Calu3 (cell line): ENCODE measurements at regions not wholly inside any gene's neighbourhood (a gene's known extent, or its start where the extent isn't known, plus 50 kb on each side); places are given as distances from the start of the nearest gene placed in this dataset.

Experiments used
- BruUV-seq: library from RNA; stranded (reverse); fragments of 400-500 nt; replicated peaks from 2 replicates; lab custom pipeline; 2021; lab: Mats Ljungman, UMichigan
- CTCF ChIA-PET: fragments of 300-600 bp; sonication (Branson Sonifier 250); formaldehyde crosslinking; loops from one replicate; lab custom pipeline; 2022; ENCODE audit warnings: antibody characterized with exemption; lab: Charles Lee
- DNase-seq: peaks from one replicate; pipeline ENCODE4 v3.0.0; 2022
- H3K27ac Mint-ChIP-seq: one replicate; pipeline ENCODE4 v1.8.0; 2022; ENCODE audit warnings: mixed read lengths; ENCODE audit not compliant: unreplicated experiment
- H3K27me3 Mint-ChIP-seq: one replicate; pipeline ENCODE4 v1.8.0; 2022; ENCODE audit warnings: mixed read lengths; ENCODE audit not compliant: unreplicated experiment
- H3K36me3 Mint-ChIP-seq: one replicate; pipeline ENCODE4 v1.8.0; 2022; ENCODE audit warnings: mild to moderate bottlenecking, moderate library complexity, mixed read lengths; ENCODE audit not compliant: insufficient read depth, unreplicated experiment
- H3K4me1 Mint-ChIP-seq: one replicate; pipeline ENCODE4 v1.8.0; 2022; ENCODE audit warnings: mild to moderate bottlenecking, low read depth, mixed read lengths; ENCODE audit not compliant: unreplicated experiment
- H3K4me3 Mint-ChIP-seq: one replicate; pipeline ENCODE4 v1.8.0; 2022; ENCODE audit warnings: mild to moderate bottlenecking, low read depth, moderate library complexity, mixed read lengths; ENCODE audit not compliant: unreplicated experiment
- H3K9me3 Mint-ChIP-seq: one replicate; pipeline ENCODE4 v1.8.0; 2022; ENCODE audit warnings: low read depth, mixed read lengths; ENCODE audit not compliant: unreplicated experiment
- CTCF ChIP-seq: fragments of 200-600 bp; IDR thresholded peaks from one replicate; pipeline ENCODE4 v1.8.0; 2022; ENCODE audit warnings: antibody characterized with exemption; ENCODE audit not compliant: unreplicated experiment
- intact Hi-C: fragments of 100-400 bp; cut with micrococcal nuclease; formaldehyde crosslinking; loops from one replicate; pipeline ENCODE4 v1.10.0; 2022; ENCODE audit not compliant: unreplicated experiment

GRCh38 chr3:147925272-147925671, 516.1 kb downstream of the ZIC1 start:
- DNase-seq, result no peak
- no peak overlapping the region for H3K4me3 Mint-ChIP-seq
- BruUV-seq, result no TSS peak
- no peak for TF ChIP-seq CTCF
- CTCF ChIA-PET, result interaction anchor here (0.7 to 1.2 kb wide), 2 partner anchors 21 to 1656 kb away, joined by 4 read pairs; no protein-coding TSS in a partner anchor
- no peaks in the 10 kb centered on the region for H3K9me3 Mint-ChIP-seq
- intact Hi-C loops, result no loop called here
- H3K4me1 Mint-ChIP-seq, result peaks cover 5% of the 10 kb centered on the region
- H3K27me3 Mint-ChIP-seq, result no peaks in the 10 kb centered on the region
- H3K27ac Mint-ChIP-seq, result no peak overlapping the region
- H3K36me3 Mint-ChIP-seq, result no peaks in the 10 kb centered on the region

DNA sequence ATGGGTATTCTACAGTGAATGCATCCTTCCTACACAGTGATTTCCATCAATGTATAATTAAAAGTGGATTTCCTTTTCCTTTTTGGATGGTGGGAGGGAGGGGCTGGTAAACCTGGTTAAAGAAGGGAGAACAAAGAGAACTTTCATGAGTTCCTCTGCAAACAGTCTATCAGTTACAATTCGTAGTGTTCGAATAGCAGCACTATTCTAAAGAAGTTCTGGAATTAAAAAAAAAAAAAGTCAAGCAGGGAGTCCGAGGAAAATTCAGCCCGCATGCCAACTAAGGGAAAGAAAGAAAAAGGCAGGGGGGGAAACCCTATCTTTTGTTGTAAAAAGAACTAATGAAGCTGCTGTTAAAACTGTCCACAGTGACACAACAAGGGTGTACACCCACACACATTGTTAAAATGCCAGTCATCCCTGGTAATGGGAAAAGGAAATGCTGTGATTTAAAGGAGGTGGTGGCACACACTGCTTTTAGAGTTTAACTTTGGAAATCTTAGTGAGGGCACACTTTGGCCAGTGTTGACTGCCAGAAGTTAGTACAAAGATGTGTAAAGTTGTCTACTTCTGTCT, 521.2 kb downstream of the ZIC1 start:
- H3K4me1 Mint-ChIP-seq, result peaks cover 12% of the 10 kb centered on the region
- CTCF ChIA-PET, result interaction anchor here (0.5 to 1.0 kb wide), 3 partner anchors 16 to 166 kb away, joined by 4 to 10 read pairs (median 6); no protein-coding TSS in a partner anchor
- intact Hi-C loops, result no loop called here
- TF ChIP-seq CTCF, result no peak
- no TSS peak for BruUV-seq
- no peaks in the 10 kb centered on the region for H3K36me3 Mint-ChIP-seq
- peak overlapping the region; percentile 95 for H3K27ac Mint-ChIP-seq
- DNase-seq, result peak; percentile 29
- H3K27me3 Mint-ChIP-seq, result no peaks in the 10 kb centered on the region
- H3K9me3 Mint-ChIP-seq, result no peaks in the 10 kb centered on the region
- peak overlapping the region; percentile 62 for H3K4me3 Mint-ChIP-seq

DNA sequence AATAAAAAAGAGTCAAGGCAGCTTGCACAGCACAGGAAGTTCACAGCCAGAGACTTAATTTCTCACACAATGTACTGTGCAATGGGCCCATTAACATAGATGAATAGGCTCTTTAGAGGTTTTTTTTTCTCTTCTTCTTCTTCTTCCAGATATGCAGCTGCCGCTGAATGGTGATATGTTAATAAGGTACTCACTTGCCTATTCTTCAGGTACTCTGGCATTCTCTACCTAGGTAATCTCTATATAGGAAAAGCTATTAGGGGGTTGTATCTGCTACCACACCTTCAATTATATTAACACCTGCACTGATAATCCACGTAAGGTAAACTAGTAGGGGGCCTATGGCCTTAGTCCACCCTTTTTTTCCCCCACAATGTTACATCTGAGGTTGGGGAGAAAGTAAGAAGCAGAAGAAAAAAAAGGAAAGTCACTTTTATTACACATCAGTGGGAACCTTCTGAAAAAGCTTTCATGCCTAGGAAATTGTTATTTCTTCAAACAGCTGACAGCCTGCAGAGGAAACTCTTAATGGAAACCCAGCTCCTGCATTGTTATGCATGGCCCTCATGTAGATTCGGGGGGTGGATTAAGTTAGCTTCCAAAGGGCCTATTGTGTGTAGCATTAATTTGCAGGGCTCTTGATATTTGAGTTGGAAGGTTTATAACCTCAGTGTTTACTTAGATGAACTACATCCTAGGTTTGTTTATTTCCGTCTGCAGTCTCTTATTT, 525.5 kb downstream of the ZIC1 start:
- intact Hi-C loops, result no loop called here
- peaks cover 12% of the 10 kb centered on the region for H3K4me1 Mint-ChIP-seq
- no peaks in the 10 kb centered on the region for H3K36me3 Mint-ChIP-seq
- no peak overlapping the region for H3K4me3 Mint-ChIP-seq
- TF ChIP-seq CTCF, result no peak
- CTCF ChIA-PET, result no interaction called here
- no peak for DNase-seq
- no TSS peak for BruUV-seq
- H3K27ac Mint-ChIP-seq, result no peak overlapping the region
- no peaks in the 10 kb centered on the region for H3K27me3 Mint-ChIP-seq
- no peaks in the 10 kb centered on the region for H3K9me3 Mint-ChIP-seq

DNA sequence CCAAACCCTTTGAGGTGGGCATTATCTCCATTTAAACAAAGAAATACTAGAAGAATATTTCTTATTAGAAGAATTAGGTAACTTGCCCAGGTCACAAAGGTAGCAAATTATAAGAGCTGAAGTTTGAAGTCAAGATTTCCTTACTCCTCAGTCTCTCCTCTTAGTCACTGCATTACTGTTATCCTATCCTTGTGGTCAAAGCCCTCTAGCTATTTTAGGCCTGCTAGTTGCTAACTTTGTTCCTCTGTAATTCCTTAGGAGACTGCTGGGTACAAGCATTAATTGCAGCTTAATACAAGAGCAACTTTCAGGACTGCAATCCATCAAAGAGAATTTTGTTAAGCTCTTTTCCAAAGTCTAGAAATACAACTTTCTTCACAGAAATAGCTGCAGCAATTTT, 528.2 kb downstream of the ZIC1 start:
- H3K9me3 Mint-ChIP-seq, result no peaks in the 10 kb centered on the region
- no peak overlapping the region for H3K27ac Mint-ChIP-seq
- no peaks in the 10 kb centered on the region for H3K4me1 Mint-ChIP-seq
- BruUV-seq, result no TSS peak
- no peak overlapping the region for H3K4me3 Mint-ChIP-seq
- intact Hi-C loops, result no loop called here
- H3K36me3 Mint-ChIP-seq, result no peaks in the 10 kb centered on the region
- H3K27me3 Mint-ChIP-seq, result no peaks in the 10 kb centered on the region
- no peak for DNase-seq
- no peak for TF ChIP-seq CTCF
- CTCF ChIA-PET, result interaction anchor here (1.1 kb wide), 1 partner anchor 9 kb away, joined by 6 read pairs; no protein-coding TSS in a partner anchor
